GM12878 (cell line): ENCODE measurements at regions not wholly inside any gene's neighbourhood (a gene's known extent, or its start where the extent isn't known, plus 50 kb on each side); places are given as distances from the start of the nearest gene placed in this dataset.

Source experiments
- ATAC-seq: fragments of 200-7000 bp; cut with Tn5 transposase; 3 replicates; pipeline ENCODE4 v1.9.1; 2020; ENCODE audit warnings: mild to moderate bottlenecking, moderate library complexity
- BruUV-seq: library from RNA; stranded (reverse); fragments of 400-500 nt; replicated peaks from 2 replicates; lab custom pipeline; 2021; lab: Mats Ljungman, UMichigan
- CTCF ChIA-PET: fragments of 300-600 bp; sonication (Branson Sonifier 250); formaldehyde crosslinking; extraction: SDS; loops from one replicate; lab custom pipeline; 2021; ENCODE audit warnings: inconsistent platforms; lab: Yijun Ruan, JAX
- POLR2A ChIA-PET: fragments of 350-600 bp; formaldehyde crosslinking; extraction: SDS; loops from one replicate; lab custom pipeline; 2021; ENCODE audit warnings: inconsistent platforms; lab: Charles Lee
- RAD21 ChIA-PET: fragments of 300-600 bp; sonication (Branson Sonifier 250); formaldehyde crosslinking; loops from one replicate; lab custom pipeline; 2023; ENCODE audit warnings: antibody characterized with exemption; ENCODE audit not compliant: unreplicated experiment; lab: Charles Lee
- SMC1A ChIA-PET: fragments of 300-600 bp; sonication (Branson Sonifier 250); formaldehyde crosslinking; loops from one replicate; lab custom pipeline; 2023; ENCODE audit not compliant: unreplicated experiment, uncharacterized antibody; lab: Charles Lee
- DNase-seq: peaks from one replicate; pipeline ENCODE4 v3.0.0-alpha.2; 2011; ENCODE audit warnings: low read depth, low spot score
- FAIRE-seq: peaks from 3 replicates; lab custom pipeline; 2011; peaks lifted over from hg19 to GRCh38; lab: Jason Lieb, UNC
- H2AFZ ChIP-seq: 2 replicates; pipeline ENCODE4 v1.6.0; 2011; ENCODE audit warnings: low read depth, low read length, control low read depth; ENCODE audit not compliant: control insufficient read depth
- H3K27ac ChIP-seq: 2 replicates; pipeline ENCODE4 v1.5.1; 2011; ENCODE audit warnings: control low read depth; ENCODE audit not compliant: control insufficient read depth, insufficient read depth
- H3K27me3 ChIP-seq, 2 experiments: replicated peaks in 1 of 2; 2 replicates each; pipeline versions ENCODE4 v1.6.0 to v1.6.1; 2011; ENCODE audit warnings: low read length in 1 of 2; ENCODE audit not compliant: control insufficient read depth in 2 of 2, insufficient read depth in 2 of 2
- H3K36me3 ChIP-seq, 2 experiments: 2 replicates each; pipeline ENCODE4 v1.5.1; 2011; ENCODE audit warnings: low read length in 1 of 2; ENCODE audit not compliant: control insufficient read depth in 2 of 2, insufficient read depth in 2 of 2
- H3K4me1 ChIP-seq: 2 replicates; pipeline ENCODE4 v1.6.1; 2011; ENCODE audit warnings: mild to moderate bottlenecking, low read length, moderate library complexity, mixed read lengths; ENCODE audit not compliant: control insufficient read depth, insufficient read depth
- H3K4me2 ChIP-seq: 2 replicates; pipeline ENCODE4 v1.6.0; 2011; ENCODE audit warnings: control low read depth; ENCODE audit not compliant: control insufficient read depth, insufficient read depth
- H3K4me3 ChIP-seq: fragments of 200-600 bp; sonication (generic); 2 replicates; pipeline ENCODE4 v1.5.1; 2016
- H3K79me2 ChIP-seq: 2 replicates; pipeline ENCODE4 v1.6.0; 2011; ENCODE audit warnings: low read length; ENCODE audit not compliant: control insufficient read depth, insufficient read depth
- H3K9ac ChIP-seq: 2 replicates; pipeline ENCODE4 v1.8.0; 2011; ENCODE audit warnings: low read length, control low read depth, mixed read lengths; ENCODE audit not compliant: control insufficient read depth, insufficient read depth
- H3K9me3 ChIP-seq: replicated peaks from 3 replicates; pipeline ENCODE4 v1.5.1; 2011; ENCODE audit warnings: mild to moderate bottlenecking, low read length; ENCODE audit not compliant: control insufficient read depth, insufficient read depth
- H4K20me1 ChIP-seq: 2 replicates; pipeline ENCODE4 v1.6.0; 2011; ENCODE audit not compliant: control insufficient read depth, insufficient read depth
- BHLHE40 ChIP-seq, 2 experiments: fragments of 450-650 bp in 1 of 2; IDR thresholded peaks; 2 replicates each; pipeline ENCODE4 v1.6.1; 2011 to 2017; ENCODE audit warnings: low read depth in 2 of 2, borderline replicate concordance in 1 of 2, improper control_type of control experiment in 1 of 2, low read length in 1 of 2, mild to moderate bottlenecking in 1 of 2
- EED ChIP-seq: sonication (generic); IDR thresholded peaks from 2 replicates; pipeline ENCODE4 v1.6.1; 2016; ENCODE audit warnings: antibody characterized with exemption, low read depth
- ESRRA ChIP-seq: IDR thresholded peaks from 2 replicates; pipeline ENCODE4 v1.6.1; 2012; ENCODE audit warnings: mild to moderate bottlenecking, low read length, improper control_type of control experiment
- FOS ChIP-seq: IDR thresholded peaks from 3 replicates; pipeline ENCODE4 v1.6.1; 2011; ENCODE audit warnings: borderline replicate concordance; ENCODE audit not compliant: insufficient read length; ENCODE audit errors: extremely low read depth
- IRF4 ChIP-seq: IDR thresholded peaks from 2 replicates; pipeline ENCODE4 v1.6.1; 2011; ENCODE audit warnings: low read depth, low read length
- MEF2A ChIP-seq: IDR thresholded peaks from 2 replicates; pipeline ENCODE4 v1.6.1; 2011; ENCODE audit warnings: low read depth, mild to moderate bottlenecking, low read length, moderate library complexity; ENCODE audit not compliant: insufficient read depth
- NR2C1 ChIP-seq: fragments of 450-650 bp; IDR thresholded peaks from 2 replicates; pipeline ENCODE4 v1.6.1; 2017; ENCODE audit warnings: antibody characterized with exemption, mild to moderate bottlenecking, moderate library complexity
- RAD21 ChIP-seq: IDR thresholded peaks from 2 replicates; pipeline ENCODE4 v1.6.1; 2011; ENCODE audit warnings: mild to moderate bottlenecking, low read depth, low read length, moderate library complexity; ENCODE audit not compliant: insufficient read depth
- RUNX3 ChIP-seq: IDR thresholded peaks from 2 replicates; pipeline ENCODE4 v1.6.1; 2012; ENCODE audit warnings: low read length, inconsistent platforms
- SMAD1 ChIP-seq: fragments of 450-650 bp; IDR thresholded peaks from 2 replicates; pipeline ENCODE4 v1.6.1; 2018; ENCODE audit warnings: mild to moderate bottlenecking, low read depth; ENCODE audit not compliant: partially characterized antibody
- SMARCA5 ChIP-seq: fragments of 450-650 bp; IDR thresholded peaks from 2 replicates; pipeline ENCODE4 v1.6.1; 2017; ENCODE audit warnings: mild to moderate bottlenecking
- SMC3 ChIP-seq: IDR thresholded peaks from 2 replicates; pipeline ENCODE4 v1.6.1; 2011; ENCODE audit warnings: low read length, improper control_type of control experiment, borderline replicate concordance
- STAT1 ChIP-seq: fragments of 450-650 bp; conservative IDR thresholded peaks from 2 replicates; pipeline ENCODE4 v1.6.1; 2014; ENCODE audit warnings: antibody characterized with exemption, mild to moderate bottlenecking
- TCF12 ChIP-seq: IDR thresholded peaks from 2 replicates; pipeline ENCODE4 v1.6.1; 2011; ENCODE audit warnings: low read depth, mild to moderate bottlenecking, low read length
- WGBS: methylation state at CpG from one replicate; pipeline ENCODE4 v1.1.6; 2016; ENCODE audit warnings: low lambda C conversion rate; ENCODE audit not compliant: insufficient replicate concordance, insufficient coverage; ENCODE audit errors: missing lambda C conversion rate; 5-methylcytosine and 5-hydroxymethylcytosine counted together
- in situ Hi-C: fragments of 300-500 bp; cut with MboI; formaldehyde crosslinking; loops from 9 replicates; pipeline ENCODE4 v1.14.3; 2018; ENCODE audit warnings: mixed read lengths
- intact Hi-C: fragments of 100-400 bp; cut with micrococcal nuclease; formaldehyde crosslinking; loops from one replicate; pipeline ENCODE4 v1.14.2; 2022; ENCODE audit not compliant: unreplicated experiment
- TF ChIP-seq, protein P1 (sequence below), 3 experiments: IDR thresholded peaks in 2 of 3; conservative IDR thresholded peaks in 1 of 3; 2 replicates each; pipeline ENCODE4 v1.5.1; 2011; ENCODE audit warnings: low read depth in 3 of 3, low read length in 3 of 3, mild to moderate bottlenecking in 3 of 3, control low read depth in 2 of 3, moderate library complexity in 2 of 3, inconsistent platforms in 1 of 3, mixed read lengths in 1 of 3; ENCODE audit not compliant: control insufficient read depth in 2 of 3, insufficient read depth in 1 of 3; ENCODE audit errors: extremely low read depth in 1 of 3
- TF ChIP-seq, protein P2 (sequence below): fragments of 450-650 bp; IDR thresholded peaks from 2 replicates; pipeline ENCODE4 v1.6.1; 2017; ENCODE audit warnings: borderline replicate concordance
- TF ChIP-seq, protein P3 (sequence below): fragments of 450-650 bp; IDR thresholded peaks from 2 replicates; pipeline ENCODE4 v1.6.1; 2016; ENCODE audit warnings: mild to moderate bottlenecking

DNA sequence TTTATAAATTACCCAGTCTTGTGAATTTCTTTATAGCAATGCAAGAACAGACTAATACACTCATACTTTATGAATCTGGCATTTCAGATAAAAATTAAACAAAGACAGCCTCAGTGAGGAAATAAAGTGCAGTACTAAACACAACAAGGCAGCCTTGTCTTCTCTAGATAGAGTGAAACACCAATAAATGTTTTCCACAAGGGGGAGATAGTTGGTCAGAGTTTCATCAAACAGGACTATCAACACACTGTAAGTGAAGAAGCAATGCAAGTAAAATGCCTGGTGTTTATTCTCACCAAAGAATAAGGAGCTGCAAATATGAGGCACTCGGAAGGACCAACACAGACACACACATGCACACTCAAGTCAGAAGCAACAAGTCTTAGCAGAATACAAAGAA is 62.8 kb downstream of the FAM9B start:
- POLR2A ChIA-PET, result no interaction called here
- no peak overlapping the region for H3K9ac ChIP-seq
- no peak overlapping the region for H3K4me3 ChIP-seq
- in situ Hi-C loops (loop anchor here (5.0 kb wide), 1 partner anchor 736 kb away; no protein-coding TSS in a partner anchor), intact Hi-C loops (loop anchor here (1.0 kb wide), 1 partner anchor 738 kb away; no protein-coding TSS in a partner anchor)
- no peaks in the 10 kb centered on the region for H4K20me1 ChIP-seq
- H3K27ac ChIP-seq, result no peak overlapping the region
- no peaks in the 10 kb centered on the region for H3K36me3 ChIP-seq
- CTCF ChIA-PET, result interaction anchor here (0.7 kb wide), 1 partner anchor 342 kb away, joined by 3 read pairs; no protein-coding TSS in a partner anchor
- no peaks in the 10 kb centered on the region for H3K4me1 ChIP-seq
- WGBS, result 0% methylated on average over 1 of the region's 1 CpG
- RAD21 ChIA-PET, result no interaction called here
- FAIRE-seq, result no peak
- no peak overlapping the region for H3K4me2 ChIP-seq
- H3K9me3 ChIP-seq, result no peaks in the 10 kb centered on the region; the same call in 2 of the 3 replicates
- H3K79me2 ChIP-seq, result no peaks in the 10 kb centered on the region
- TF ChIP-seq, protein P1, sequence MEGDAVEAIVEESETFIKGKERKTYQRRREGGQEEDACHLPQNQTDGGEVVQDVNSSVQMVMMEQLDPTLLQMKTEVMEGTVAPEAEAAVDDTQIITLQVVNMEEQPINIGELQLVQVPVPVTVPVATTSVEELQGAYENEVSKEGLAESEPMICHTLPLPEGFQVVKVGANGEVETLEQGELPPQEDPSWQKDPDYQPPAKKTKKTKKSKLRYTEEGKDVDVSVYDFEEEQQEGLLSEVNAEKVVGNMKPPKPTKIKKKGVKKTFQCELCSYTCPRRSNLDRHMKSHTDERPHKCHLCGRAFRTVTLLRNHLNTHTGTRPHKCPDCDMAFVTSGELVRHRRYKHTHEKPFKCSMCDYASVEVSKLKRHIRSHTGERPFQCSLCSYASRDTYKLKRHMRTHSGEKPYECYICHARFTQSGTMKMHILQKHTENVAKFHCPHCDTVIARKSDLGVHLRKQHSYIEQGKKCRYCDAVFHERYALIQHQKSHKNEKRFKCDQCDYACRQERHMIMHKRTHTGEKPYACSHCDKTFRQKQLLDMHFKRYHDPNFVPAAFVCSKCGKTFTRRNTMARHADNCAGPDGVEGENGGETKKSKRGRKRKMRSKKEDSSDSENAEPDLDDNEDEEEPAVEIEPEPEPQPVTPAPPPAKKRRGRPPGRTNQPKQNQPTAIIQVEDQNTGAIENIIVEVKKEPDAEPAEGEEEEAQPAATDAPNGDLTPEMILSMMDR (IDR thresholded peaks at IDR 0.05 in 2 of 3, conservative IDR thresholded peaks at IDR 0.05 in 1 of 3; ENCODE audit: control insufficient read depth in 2 of 3, extremely low read depth in 1 of 3, insufficient read depth in 1 of 3, low read depth in 3 of 3, low read length in 3 of 3), result peak; percentile 15 to 36 (median 35); a peak in 3 of 6 replicates
- no peak for TF ChIP-seq EED
- no peak for TF ChIP-seq SMAD1
- TF ChIP-seq FOS, result no peak
- no peak for TF ChIP-seq NR2C1
- TF ChIP-seq STAT1, result no peak
- no peak for TF ChIP-seq SMARCA5
- TF ChIP-seq BHLHE40 (IDR thresholded peaks at IDR 0.05; ENCODE audit: borderline replicate concordance in 1 of 2, low read depth in 2 of 2, low read length in 1 of 2), result no peak
- TF ChIP-seq, protein P2, sequence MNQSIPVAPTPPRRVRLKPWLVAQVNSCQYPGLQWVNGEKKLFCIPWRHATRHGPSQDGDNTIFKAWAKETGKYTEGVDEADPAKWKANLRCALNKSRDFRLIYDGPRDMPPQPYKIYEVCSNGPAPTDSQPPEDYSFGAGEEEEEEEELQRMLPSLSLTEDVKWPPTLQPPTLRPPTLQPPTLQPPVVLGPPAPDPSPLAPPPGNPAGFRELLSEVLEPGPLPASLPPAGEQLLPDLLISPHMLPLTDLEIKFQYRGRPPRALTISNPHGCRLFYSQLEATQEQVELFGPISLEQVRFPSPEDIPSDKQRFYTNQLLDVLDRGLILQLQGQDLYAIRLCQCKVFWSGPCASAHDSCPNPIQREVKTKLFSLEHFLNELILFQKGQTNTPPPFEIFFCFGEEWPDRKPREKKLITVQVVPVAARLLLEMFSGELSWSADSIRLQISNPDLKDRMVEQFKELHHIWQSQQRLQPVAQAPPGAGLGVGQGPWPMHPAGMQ, result no peak
- TF ChIP-seq TCF12, result no peak
- TF ChIP-seq, protein P3, sequence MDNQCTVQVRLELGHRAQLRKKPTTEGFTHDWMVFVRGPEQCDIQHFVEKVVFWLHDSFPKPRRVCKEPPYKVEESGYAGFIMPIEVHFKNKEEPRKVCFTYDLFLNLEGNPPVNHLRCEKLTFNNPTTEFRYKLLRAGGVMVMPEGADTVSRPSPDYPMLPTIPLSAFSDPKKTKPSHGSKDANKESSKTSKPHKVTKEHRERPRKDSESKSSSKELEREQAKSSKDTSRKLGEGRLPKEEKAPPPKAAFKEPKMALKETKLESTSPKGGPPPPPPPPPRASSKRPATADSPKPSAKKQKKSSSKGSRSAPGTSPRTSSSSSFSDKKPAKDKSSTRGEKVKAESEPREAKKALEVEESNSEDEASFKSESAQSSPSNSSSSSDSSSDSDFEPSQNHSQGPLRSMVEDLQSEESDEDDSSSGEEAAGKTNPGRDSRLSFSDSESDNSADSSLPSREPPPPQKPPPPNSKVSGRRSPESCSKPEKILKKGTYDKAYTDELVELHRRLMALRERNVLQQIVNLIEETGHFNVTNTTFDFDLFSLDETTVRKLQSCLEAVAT, result no peak
- TF ChIP-seq ESRRA, result no peak
- peak; percentile 57 for TF ChIP-seq RAD21
- no peak for TF ChIP-seq IRF4
- TF ChIP-seq MEF2A, result no peak
- TF ChIP-seq RUNX3, result no peak
- peak; percentile 47; the same call in 1 of the 2 replicates for TF ChIP-seq SMC3
- SMC1A ChIA-PET, result interaction anchor here (0.7 kb wide), 1 partner anchor 784 kb away, joined by 3 read pairs; no protein-coding TSS in a partner anchor
- peak; percentile 80 for ATAC-seq
- no peaks in the 10 kb centered on the region for H3K27me3 ChIP-seq
- DNase-seq, result no peak
- H2AFZ ChIP-seq, result no peak overlapping the region
- no TSS peak for BruUV-seq
